HCT116 (cell line): ENCODE measurements at regions not wholly inside any gene's neighbourhood (a gene's known extent, or its start where the extent isn't known, plus 50 kb on each side); places are given as distances from the start of the nearest gene placed in this dataset.

Experiments used
- ATAC-seq: fragments of 200-7000 bp; cut with Tn5 transposase; 2 replicates; pipeline ENCODE4 v1.9.1; 2020; ENCODE audit warnings: mild to moderate bottlenecking, moderate library complexity
- BruUV-seq: library from RNA; stranded (reverse); fragments of 400-500 nt; replicated peaks from 2 replicates; lab custom pipeline; 2021; lab: Mats Ljungman, UMichigan
- CTCF ChIA-PET: fragments of 300-600 bp; sonication (Branson Sonifier 250); formaldehyde crosslinking; loops from one replicate; lab custom pipeline; 2021; ENCODE audit warnings: antibody characterized with exemption; lab: Charles Lee
- POLR2A ChIA-PET: fragments of 300-600, 350-600 bp; sonication (Branson Sonifier 250); formaldehyde crosslinking; loops from one replicate; lab custom pipeline; 2021; ENCODE audit warnings: antibody characterized with exemption; lab: Charles Lee
- RAD21 ChIA-PET, 2 experiments: fragments of 300-600 bp; sonication (Branson Sonifier 250); formaldehyde crosslinking; loops; one replicate each; lab custom pipeline; 2023; ENCODE audit warnings: low total read pairs in 2 of 2; ENCODE audit not compliant: uncharacterized antibody in 2 of 2, unreplicated experiment in 2 of 2, low non-redundant PET in 1 of 2; lab: Charles Lee
- DNase-seq: peaks from one replicate; pipeline ENCODE4 v3.0.0-alpha.2; 2010; ENCODE audit warnings: low read depth, low spot score
- H2AFZ ChIP-seq: fragments of 200-600 bp; shearing (Covaris generic), sonication (generic); 2 replicates; pipeline ENCODE4 v1.6.1; 2017; ENCODE audit warnings: low read depth, mixed run types, mixed read lengths, antibody characterized with exemption, low read length; ENCODE audit not compliant: poor library complexity, severe bottlenecking
- H3K27ac ChIP-seq: 2 replicates; pipeline ENCODE4 v1.5.1; 2012; ENCODE audit warnings: low read depth, low read length
- H3K27me3 ChIP-seq: fragments of 200-600 bp; sonication (generic); 2 replicates; pipeline ENCODE4 v1.6.1; 2016; ENCODE audit warnings: mixed run types, low read length, mixed read lengths; ENCODE audit not compliant: insufficient read depth
- H3K36me3 ChIP-seq, 2 experiments: fragments of 200-500 bp in 1 of 2; fragments of 200-600 bp in 1 of 2; sonication (Bioruptor generic) in 1 of 2; sonication (generic) in 1 of 2; 2 replicates each; pipeline versions ENCODE4 v1.5.1 to v1.6.1; 2014 to 2016; ENCODE audit warnings: low read length in 2 of 2, inconsistent platforms in 1 of 2, mixed read lengths in 1 of 2, mixed run types in 1 of 2; ENCODE audit not compliant: insufficient read depth in 2 of 2, control insufficient read depth in 1 of 2
- H3K4me1 ChIP-seq, 2 experiments: fragments of 200-600 bp in 1 of 2; sonication (generic) in 1 of 2; 2 replicates each; pipeline versions ENCODE4 v1.5.1 to v1.6.1; 2012 to 2017; ENCODE audit warnings: low read length in 2 of 2, inconsistent platforms in 1 of 2, mild to moderate bottlenecking in 1 of 2, mixed read lengths in 1 of 2, mixed run types in 1 of 2, moderate library complexity in 1 of 2; ENCODE audit not compliant: insufficient read depth in 2 of 2, control insufficient read depth in 1 of 2
- H3K4me2 ChIP-seq: fragments of 200-600 bp; sonication (generic); 2 replicates; pipeline ENCODE4 v1.6.1; 2017; ENCODE audit warnings: mixed run types, low read length, mixed read lengths
- H3K4me3 ChIP-seq, 2 experiments: fragments of 200-600 bp in 1 of 2; sonication (generic) in 1 of 2; replicated peaks in 1 of 2; 2 replicates each; pipeline ENCODE4 v1.5.1; 2011 to 2016; ENCODE audit warnings: low read length in 2 of 2, control low read depth in 1 of 2, low read depth in 1 of 2, mild to moderate bottlenecking in 1 of 2, mixed read lengths in 1 of 2, mixed run types in 1 of 2
- H3K79me2 ChIP-seq: fragments of 200-600 bp; sonication (generic); 2 replicates; pipeline ENCODE4 v1.6.1; 2017; ENCODE audit warnings: mild to moderate bottlenecking, mixed run types, low read length, moderate library complexity, mixed read lengths; ENCODE audit not compliant: insufficient read depth
- H3K9ac ChIP-seq: fragments of 200-600 bp; sonication (generic); 2 replicates; pipeline ENCODE4 v1.6.1; 2016; ENCODE audit warnings: low read length, mixed read lengths
- H3K9me2 ChIP-seq: fragments of 200-600 bp; sonication (generic), shearing (Covaris generic); 2 replicates; pipeline ENCODE4 v1.6.1; 2017; ENCODE audit warnings: mixed run types, mild to moderate bottlenecking, moderate library complexity; ENCODE audit not compliant: insufficient read depth
- H3K9me3 ChIP-seq, 2 experiments: fragments of 200-500 bp in 1 of 2; fragments of 200-600 bp in 1 of 2; sonication (Bioruptor generic) in 1 of 2; sonication (generic) in 1 of 2; 2 replicates each; pipeline ENCODE4 v1.6.1; 2014 to 2017; ENCODE audit warnings: low read length in 2 of 2, mixed read lengths in 2 of 2, inconsistent platforms in 1 of 2, low read depth in 1 of 2, mild to moderate bottlenecking in 1 of 2, mixed run types in 1 of 2, moderate library complexity in 1 of 2; ENCODE audit not compliant: control insufficient read depth in 1 of 2, insufficient read depth in 1 of 2
- H4K20me1 ChIP-seq: fragments of 200-600 bp; sonication (generic), shearing (Covaris generic); 2 replicates; pipeline ENCODE4 v1.6.1; 2017; ENCODE audit warnings: mixed run types, mild to moderate bottlenecking, moderate library complexity; ENCODE audit not compliant: insufficient read depth
- ATF3 ChIP-seq: IDR thresholded peaks from 2 replicates; pipeline ENCODE4 v1.6.1; 2012
- CBX3 ChIP-seq: IDR thresholded peaks from 2 replicates; pipeline ENCODE4 v1.6.1; 2012; ENCODE audit warnings: low read depth
- CTCF ChIP-seq, 3 experiments: fragments of 200-600 bp in 1 of 3; sonication (generic) in 1 of 3; IDR thresholded peaks in 2 of 3; conservative IDR thresholded peaks in 1 of 3; 2 replicates each; pipeline ENCODE4 v1.5.1; 2012 to 2017; ENCODE audit warnings: low read depth in 2 of 3, low read length in 2 of 3, antibody characterized with exemption in 1 of 3, borderline replicate concordance in 1 of 3, control low read depth in 1 of 3, mild to moderate bottlenecking in 1 of 3, mixed read lengths in 1 of 3, mixed run types in 1 of 3, moderate library complexity in 1 of 3; ENCODE audit not compliant: insufficient read depth in 1 of 3
- ELF1 ChIP-seq: IDR thresholded peaks from 2 replicates; pipeline ENCODE4 v1.6.1; 2012; ENCODE audit warnings: low read depth, borderline replicate concordance
- EZH2phosphoT487 ChIP-seq: fragments of 200-600 bp; IDR thresholded peaks from 2 replicates; pipeline ENCODE4 v1.6.1; 2018; ENCODE audit warnings: antibody characterized with exemption, borderline replicate concordance
- FOSL1 ChIP-seq: IDR thresholded peaks from 2 replicates; pipeline ENCODE4 v1.6.1; 2012; ENCODE audit warnings: low read depth
- JUND ChIP-seq: IDR thresholded peaks from 2 replicates; pipeline ENCODE4 v1.6.1; 2012
- SIN3A ChIP-seq: IDR thresholded peaks from 2 replicates; pipeline ENCODE4 v1.6.1; 2012; ENCODE audit warnings: low read depth
- SP1 ChIP-seq: IDR thresholded peaks from 2 replicates; pipeline ENCODE4 v1.6.1; 2012; ENCODE audit warnings: low read depth
- TCF7L2 ChIP-seq: IDR thresholded peaks from 2 replicates; pipeline ENCODE4 v1.7.0; 2011; ENCODE audit warnings: borderline replicate concordance, inconsistent platforms; ENCODE audit not compliant: insufficient read depth, insufficient read length; ENCODE audit errors: extremely low read depth
- YY1 ChIP-seq: IDR thresholded peaks from 2 replicates; pipeline ENCODE4 v1.6.1; 2011; ENCODE audit warnings: low read length, low read depth, moderate library complexity, mild to moderate bottlenecking; ENCODE audit not compliant: insufficient replicate concordance; ENCODE audit errors: extremely low read depth
- ZNF274 ChIP-seq: fragments of 200-500 bp; sonication (Bioruptor generic); IDR thresholded peaks from 2 replicates; pipeline ENCODE4 v1.6.1; 2014; ENCODE audit warnings: mild to moderate bottlenecking, low read depth, low read length, inconsistent platforms
- intact Hi-C: fragments of 100-400 bp; cut with micrococcal nuclease; formaldehyde crosslinking; loops from 2 replicates; pipeline ENCODE4 v1.10.0; 2022

GRCh38 chr6:146887447-146888077 lies 288.8 kb downstream of the ADGB start:
- DNase-seq (no peak), ATAC-seq (no peak)
- H3K9me3 ChIP-seq = no peaks in the 10 kb centered on the region
- no peak overlapping the region for H3K27ac ChIP-seq
- BruUV-seq = no TSS peak
- CTCF ChIA-PET = no interaction called here
- H3K27me3 ChIP-seq = no peaks in the 10 kb centered on the region
- intact Hi-C loops = no loop called here
- H4K20me1 ChIP-seq = no peaks in the 10 kb centered on the region
- RAD21 ChIA-PET = no interaction called here
- no peak overlapping the region for H3K4me3 ChIP-seq
- H3K4me1 ChIP-seq = no peaks in the 10 kb centered on the region
- H3K4me2 ChIP-seq = no peak overlapping the region
- no peak overlapping the region for H3K9ac ChIP-seq
- no peak overlapping the region for H2AFZ ChIP-seq
- H3K36me3 ChIP-seq = no peaks in the 10 kb centered on the region
- POLR2A ChIA-PET = no interaction called here
- H3K79me2 ChIP-seq = no peaks in the 10 kb centered on the region
- H3K9me2 ChIP-seq = no peaks in the 10 kb centered on the region
- no peak for TF ChIP-seq CTCF (IDR thresholded peaks at IDR 0.05 in 2 of 3, conservative IDR thresholded peaks at IDR 0.05 in 1 of 3; ENCODE audit: borderline replicate concordance in 1 of 3, insufficient read depth in 1 of 3, low read depth in 2 of 3, low read length in 2 of 3)
- no peak for TF ChIP-seq EZH2phosphoT487
- no peak for TF ChIP-seq ELF1
- TF ChIP-seq YY1 = no peak
- no peak for TF ChIP-seq FOSL1
- no peak for TF ChIP-seq ATF3
- TF ChIP-seq TCF7L2 = no peak
- no peak for TF ChIP-seq ZNF274
- TF ChIP-seq SP1 = no peak
- no peak for TF ChIP-seq JUND
- no peak for TF ChIP-seq CBX3
- no peak for TF ChIP-seq SIN3A
